GM21515 (cell line): ENCODE measurements at regions not wholly inside any gene's neighbourhood (a gene's known extent, or its start where the extent isn't known, plus 50 kb on each side); places are given as distances from the start of the nearest gene placed in this dataset.

Experiments
- ATAC-seq: cut with Tn5 transposase; IDR thresholded peaks from one replicate; pipeline ENCODE4 v1.9.1; 2021; ENCODE audit not compliant: unreplicated experiment

DNA sequence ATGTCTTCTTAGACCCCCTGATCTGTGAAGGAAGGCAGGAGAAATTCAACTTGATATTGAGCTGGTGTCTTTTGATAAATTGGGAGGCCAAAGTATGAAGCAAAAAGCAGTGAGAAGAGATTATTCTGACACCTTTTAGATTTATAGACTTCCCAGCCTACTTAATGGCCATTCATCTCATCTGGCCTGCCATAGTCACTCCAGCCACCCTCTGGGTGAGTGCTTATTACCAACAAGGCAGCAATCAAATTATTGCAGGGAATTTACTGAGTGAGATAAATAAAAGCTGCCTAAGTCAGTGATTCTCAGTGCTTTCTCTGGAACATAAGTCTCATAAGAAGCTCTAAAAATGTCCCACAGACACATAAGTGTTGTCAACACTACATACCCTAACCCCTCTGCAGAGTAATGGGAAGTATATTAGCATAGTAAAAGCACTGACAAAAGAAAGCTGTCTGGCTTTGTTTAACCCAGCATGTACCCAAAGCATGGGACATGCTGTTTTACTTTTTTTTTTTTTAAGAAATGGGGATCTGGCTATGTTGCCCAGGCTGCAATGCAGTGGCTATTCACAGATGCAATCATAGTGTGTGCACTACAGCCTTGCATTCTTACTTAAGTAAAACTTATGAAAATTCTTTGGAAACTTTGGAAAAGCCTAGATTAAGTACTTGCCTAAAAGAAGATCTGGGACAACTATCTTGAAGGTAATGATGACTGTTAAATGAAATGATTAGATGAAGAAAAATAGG is 725.3 kb downstream of the TUSC7 start:
- ATAC-seq: no peak

DNA sequence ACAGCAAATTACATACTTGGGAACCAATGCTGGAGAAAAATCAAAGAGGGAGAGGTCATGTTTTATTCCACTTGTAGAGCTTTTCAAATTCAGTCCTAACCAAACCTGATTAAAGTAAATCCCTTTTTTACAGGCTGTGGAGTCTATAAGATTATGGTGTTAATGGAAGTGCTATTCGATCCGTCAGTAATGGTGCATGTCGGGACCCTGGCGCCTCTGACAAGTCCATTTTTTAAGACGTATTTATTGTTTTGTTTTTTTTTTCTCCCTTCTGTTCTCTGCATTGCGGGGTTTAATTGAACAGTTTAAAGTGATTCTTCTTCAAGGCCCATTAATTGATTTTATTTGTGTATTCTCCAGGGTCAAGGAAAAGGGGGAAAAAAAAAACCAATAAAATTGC is 725.9 kb downstream of the TUSC7 start:
- ATAC-seq: no peak

GRCh38 chr3:117439812-117440211 is 730.2 kb downstream of the TUSC7 start:
- ATAC-seq: no peak

DNA sequence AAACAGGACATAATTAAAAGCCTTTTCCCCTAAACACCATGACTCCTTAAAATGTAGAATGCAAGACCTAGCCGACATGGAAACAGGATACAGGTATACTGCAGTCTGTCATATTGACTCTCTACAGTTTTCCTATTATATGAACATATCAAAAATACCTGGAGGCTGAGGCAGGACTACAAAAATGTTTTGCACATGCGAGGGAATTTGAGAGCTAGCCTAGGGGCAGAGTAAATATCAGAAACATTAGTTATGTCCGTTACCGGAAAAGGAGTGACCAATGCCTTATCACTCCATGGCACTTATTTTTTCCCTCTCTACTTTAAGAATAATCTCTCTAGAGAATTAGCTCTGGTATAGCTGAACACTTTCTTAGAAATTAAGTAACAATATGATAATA is 732.3 kb downstream of the TUSC7 start:
- no peak for ATAC-seq

DNA sequence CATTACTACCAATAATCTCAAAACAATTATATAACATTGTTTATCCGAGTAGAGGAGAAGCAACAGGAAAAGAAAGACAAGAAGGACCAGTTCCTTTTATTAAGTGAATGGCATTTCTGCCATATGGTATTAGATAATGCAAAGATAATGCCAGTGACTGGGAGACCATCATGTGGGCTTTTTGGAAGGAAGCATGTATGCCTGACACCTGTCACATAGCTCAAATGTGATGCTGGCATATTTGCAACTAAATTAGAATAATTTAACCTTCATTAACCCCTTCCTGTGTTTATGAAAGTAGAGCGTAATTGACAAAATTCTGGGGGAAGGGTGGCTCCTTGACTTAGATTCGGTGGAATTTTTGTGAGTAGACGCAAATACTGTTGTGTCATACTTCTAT is 733.0 kb downstream of the TUSC7 start:
- no peak for ATAC-seq

DNA sequence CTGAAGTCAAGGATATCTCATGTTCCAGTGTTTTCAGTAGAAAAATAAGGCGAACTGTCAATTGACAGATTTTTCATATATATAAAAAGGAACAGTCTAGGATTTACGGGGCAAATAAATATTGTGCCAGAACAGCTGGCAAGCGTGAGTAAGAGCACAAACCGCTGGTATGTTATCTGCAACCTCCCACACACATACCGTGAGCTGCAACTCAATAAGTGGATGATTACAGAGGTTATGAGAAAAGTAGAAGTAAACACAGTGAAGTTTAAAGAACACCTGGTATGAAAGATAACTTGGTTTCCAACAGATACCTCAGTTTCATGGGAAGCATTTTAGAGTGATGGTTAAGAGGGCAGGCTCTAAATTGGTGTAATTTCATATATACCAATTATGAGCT is 733.4 kb downstream of the TUSC7 start:
- ATAC-seq: no peak

DNA sequence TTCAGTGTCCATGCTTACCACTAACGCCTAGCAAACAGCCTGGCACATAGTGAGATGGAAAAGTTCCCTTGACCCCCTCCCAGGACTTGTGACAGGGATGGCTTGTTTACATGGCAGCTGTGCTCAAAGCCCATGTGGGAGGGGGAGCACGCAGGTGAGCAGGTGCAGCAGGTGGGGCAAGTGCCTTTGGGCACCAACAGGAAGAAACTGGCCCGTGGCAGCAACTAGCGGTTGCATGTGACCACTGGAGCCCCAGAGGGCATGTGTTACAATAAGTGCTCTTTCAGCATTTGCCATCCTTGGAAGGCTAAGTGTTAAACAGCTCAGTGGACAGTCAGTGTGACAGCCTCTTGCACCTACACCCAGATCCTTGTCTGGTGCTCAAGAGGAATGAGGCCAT is 734.6 kb downstream of the TUSC7 start:
- no peak for ATAC-seq

DNA sequence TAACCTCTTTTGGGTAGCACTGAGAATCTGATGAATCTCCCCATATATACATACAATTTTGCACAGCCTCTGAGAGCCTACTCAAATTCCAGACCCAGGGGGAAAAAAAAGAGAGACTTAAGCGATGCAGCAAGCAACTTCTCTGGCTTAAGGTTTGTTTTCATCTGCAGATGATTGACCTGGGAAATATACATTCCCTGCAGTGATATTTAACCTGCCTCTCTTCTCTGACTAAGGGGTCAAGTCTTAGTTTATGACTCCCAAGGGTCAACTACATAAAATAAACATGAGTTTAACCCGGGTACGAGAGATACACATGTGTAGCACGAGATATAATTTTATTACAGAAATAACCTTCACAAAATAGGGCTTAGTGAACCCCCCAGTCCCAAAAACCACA is 737.8 kb downstream of the TUSC7 start:
- no peak for ATAC-seq

DNA sequence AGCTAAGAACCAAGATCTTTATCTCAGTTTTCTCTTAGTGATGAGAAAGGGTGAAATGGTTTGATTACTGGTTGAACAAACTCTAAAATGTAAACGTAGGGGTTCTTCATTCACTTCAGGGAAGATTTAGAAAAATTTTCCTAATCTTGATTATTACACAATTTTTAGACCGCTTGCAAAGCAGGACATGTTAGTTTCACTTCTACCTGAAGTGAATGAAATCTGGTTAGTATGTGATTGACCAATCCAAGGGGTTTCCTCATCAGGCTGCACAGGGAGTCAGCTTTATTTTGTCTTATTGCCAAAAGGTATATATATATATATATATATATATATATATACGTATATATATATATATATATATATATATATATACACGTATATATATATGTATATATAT is 740.4 kb downstream of the TUSC7 start:
- no peak for ATAC-seq

- ATAC-seq: no peak
Measured at GRCh38 chr3:117454254-117454653, 744.7 kb downstream of the TUSC7 start.

- no peak for ATAC-seq
Measured at GRCh38 chr3:117454908-117455307, 745.3 kb downstream of the TUSC7 start.

GRCh38 chr3:117455782-117456181 is 746.2 kb downstream of the TUSC7 start:
- no peak for ATAC-seq

GRCh38 chr3:117463276-117464115 is 753.9 kb downstream of the TUSC7 start:
- ATAC-seq: no peak

- no peak for ATAC-seq
Measured at GRCh38 chr3:117471831-117472230, 762.3 kb downstream of the TUSC7 start.

DNA sequence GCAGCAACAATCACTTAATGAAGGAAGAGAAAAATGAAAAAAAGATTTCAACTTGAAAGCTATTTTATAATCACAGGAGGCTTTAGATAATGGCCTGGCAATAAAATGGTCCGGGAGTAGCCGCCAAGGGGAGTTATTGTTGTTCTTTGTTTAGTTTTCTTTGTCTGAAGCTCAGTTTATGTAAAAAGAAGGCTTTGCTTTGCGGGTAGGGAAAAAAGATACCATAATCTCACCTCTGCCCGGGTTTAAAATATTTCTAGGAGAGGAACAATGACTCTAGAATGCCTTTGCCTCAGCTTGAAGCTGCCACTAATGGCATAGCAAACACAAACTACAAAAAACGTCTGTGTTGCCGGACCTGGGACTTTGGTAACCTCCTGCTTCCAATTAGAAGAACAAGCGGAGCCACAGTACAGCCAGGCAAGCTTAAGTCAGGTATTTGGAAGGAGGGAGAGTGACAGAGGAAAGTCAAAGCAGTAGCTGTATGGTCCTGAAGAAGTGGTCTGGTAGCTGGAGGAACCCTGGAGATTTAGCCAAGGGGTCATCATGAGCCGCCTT is 764.5 kb downstream of the TUSC7 start:
- ATAC-seq: no peak

GRCh38 chr3:117476572-117476971 is 767.0 kb downstream of the TUSC7 start:
- ATAC-seq: no peak

DNA sequence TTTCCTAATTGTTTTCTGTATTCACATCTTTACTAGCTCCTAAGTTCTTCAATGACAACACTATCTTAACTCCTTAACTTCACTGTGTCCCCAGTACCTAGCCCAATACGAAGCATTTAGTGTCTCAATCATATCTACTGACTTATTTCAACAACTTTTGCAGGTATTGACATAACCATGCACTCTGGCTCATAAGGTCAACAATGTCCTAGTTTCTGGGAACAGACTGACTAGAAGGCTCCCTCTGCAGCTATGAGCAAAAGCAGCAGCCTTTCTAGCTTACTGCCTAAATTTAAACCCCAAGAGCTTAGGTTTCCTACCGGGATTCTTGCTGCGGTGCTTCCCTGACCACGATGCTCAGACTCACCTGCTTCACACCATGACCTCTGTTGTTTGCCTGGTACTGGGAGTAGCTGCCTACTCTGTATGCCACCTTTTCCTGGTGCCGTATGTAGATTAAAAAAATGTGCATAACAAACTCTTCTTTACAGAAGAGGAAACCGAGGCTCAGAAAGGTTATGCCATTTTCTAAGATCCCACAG is 767.7 kb downstream of the TUSC7 start:
- no peak for ATAC-seq

GRCh38 chr3:117479095-117479494 is 769.5 kb downstream of the TUSC7 start:
- ATAC-seq: no peak

- no peak for ATAC-seq
Measured at GRCh38 chr3:117480525-117480924, 770.9 kb downstream of the TUSC7 start.

- no peak for ATAC-seq
Measured at GRCh38 chr3:117480972-117481371, 771.4 kb downstream of the TUSC7 start.

DNA sequence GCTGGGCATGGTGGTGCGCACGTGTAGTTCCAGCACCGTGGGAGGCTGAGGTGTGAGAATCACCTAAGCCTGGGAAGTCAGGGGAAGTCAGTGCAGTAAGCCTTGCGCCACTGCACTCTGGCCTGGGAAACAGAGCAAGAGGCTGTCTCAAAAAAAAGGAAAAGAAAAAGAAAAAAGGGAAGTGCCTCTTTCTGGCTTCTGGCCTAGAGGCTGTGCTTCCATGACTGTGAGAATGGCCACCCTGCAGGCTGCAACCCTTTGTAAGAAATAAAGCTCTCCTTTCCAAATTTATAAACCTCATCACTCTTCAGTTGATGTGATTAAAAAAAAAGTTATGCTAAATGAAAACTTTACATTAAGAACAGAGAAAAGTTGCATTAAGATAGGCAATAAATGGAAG is 774.3 kb downstream of the TUSC7 start:
- no peak for ATAC-seq

GRCh38 chr3:117485841-117486240 is 776.3 kb downstream of the TUSC7 start:
- no peak for ATAC-seq
